ENCODE measurements at regions not wholly inside any gene's neighbourhood (a gene's known extent, or its start where the extent isn't known, plus 50 kb on each side); places are given as distances from the start of the nearest gene placed in this dataset.

DNA sequence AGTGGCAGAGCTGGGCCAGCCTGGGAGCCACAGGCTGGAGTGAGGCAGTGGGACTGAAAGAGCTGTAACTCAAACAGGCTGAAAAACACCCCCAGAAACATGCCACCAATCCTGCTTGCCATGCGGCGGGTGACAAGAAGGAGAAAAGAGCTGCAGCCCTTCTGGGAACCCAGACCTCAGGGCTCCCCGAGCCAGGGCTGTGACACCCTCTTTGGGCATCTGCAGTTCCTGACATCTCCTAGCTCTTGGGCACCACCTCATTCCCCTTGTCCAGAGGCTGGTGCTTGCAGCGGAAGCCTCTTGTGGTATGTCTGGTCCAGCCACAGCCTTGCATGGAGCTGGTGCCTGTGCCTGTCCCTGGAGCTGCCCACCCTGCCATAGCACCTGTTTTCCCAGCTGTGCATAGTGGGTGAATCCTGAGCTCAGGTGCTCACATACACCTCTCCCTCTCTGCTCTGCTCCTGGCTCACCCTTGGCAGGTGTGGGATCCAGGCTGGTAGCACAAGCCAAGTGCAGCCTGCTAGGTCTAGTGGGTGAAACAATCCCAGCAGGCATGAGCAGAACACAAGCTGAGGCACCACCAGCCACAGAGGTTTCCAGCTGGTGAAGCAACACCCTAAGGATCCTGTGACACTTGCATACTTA lies 149.0 kb downstream of the CXXC4 start:
- TF ChIP-seq EZH2 (IDR thresholded peaks at IDR 0.05; ENCODE audit: borderline replicate concordance, insufficient read depth, low read depth, low read length, poor library complexity, severe bottlenecking) (no peak), CTCF (IDR thresholded peaks at IDR 0.05) (no peak)

Data from B cell (primary cell).